Neural cell (in vitro differentiated cells): ENCODE measurements at regions not wholly inside any gene's neighbourhood (a gene's known extent, or its start where the extent isn't known, plus 50 kb on each side); places are given as distances from the start of the nearest gene placed in this dataset.

ENCODE experiments used
- CTCF ChIP-seq: fragments of 450-650 bp; IDR thresholded peaks from 2 replicates; pipeline ENCODE4 v1.5.1; 2014; ENCODE audit warnings: antibody characterized with exemption, mild to moderate bottlenecking, moderate library complexity; ENCODE audit not compliant: poor library complexity, severe bottlenecking
- EP300 ChIP-seq: fragments of 450-650 bp; conservative IDR thresholded peaks from 2 replicates; pipeline ENCODE4 v1.6.1; 2014; ENCODE audit warnings: antibody characterized with exemption, mild to moderate bottlenecking, moderate library complexity; ENCODE audit not compliant: poor library complexity, severe bottlenecking
- EZH2 ChIP-seq: fragments of 200-600, 300-800 bp; shearing (Covaris generic), sonication (generic); IDR thresholded peaks from 2 replicates; pipeline ENCODE4 v1.6.1; 2014; ENCODE audit warnings: antibody characterized with exemption, low read length, borderline replicate concordance, mild to moderate bottlenecking; ENCODE audit not compliant: insufficient read depth, poor library complexity, severe bottlenecking
- POLR2AphosphoS5 ChIP-seq: IDR thresholded peaks from 2 replicates; pipeline ENCODE4 v1.6.1; 2012
- RAD21 ChIP-seq: fragments of 450-650 bp; conservative IDR thresholded peaks from 2 replicates; pipeline ENCODE4 v1.6.1; 2014; ENCODE audit warnings: antibody characterized with exemption, mild to moderate bottlenecking, moderate library complexity
- SMC3 ChIP-seq: fragments of 450-650 bp; conservative IDR thresholded peaks from 2 replicates; pipeline ENCODE4 v1.6.1; 2014; ENCODE audit warnings: antibody characterized with exemption, mild to moderate bottlenecking, moderate library complexity; ENCODE audit not compliant: poor library complexity
- TAF1 ChIP-seq: IDR thresholded peaks from 2 replicates; pipeline ENCODE4 v1.6.1; 2012; ENCODE audit warnings: low read depth
- TF ChIP-seq, protein P1 (sequence below): IDR thresholded peaks from 2 replicates; pipeline ENCODE4 v1.6.1; 2012; ENCODE audit warnings: borderline replicate concordance

DNA sequence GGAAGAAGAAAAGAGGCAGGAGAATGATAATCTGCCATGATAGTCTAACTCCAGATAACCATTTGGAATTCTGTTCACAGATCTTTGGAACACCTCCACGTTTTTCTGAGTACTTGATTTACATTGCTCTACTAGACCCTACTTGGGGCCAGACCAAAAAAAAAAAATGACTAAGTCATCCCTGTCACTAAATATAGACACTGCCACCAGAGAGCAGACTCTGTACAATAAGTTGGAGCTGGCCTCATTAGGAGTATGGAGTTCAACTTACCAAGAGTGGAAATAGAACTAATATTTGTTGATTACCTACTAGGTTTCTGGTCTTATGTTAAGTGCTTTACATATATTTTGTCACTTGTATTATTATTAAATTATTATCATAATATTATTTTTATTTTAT lies 80.9 kb upstream of the ZNF800 start:
- TF ChIP-seq CTCF: no peak
- no peak for TF ChIP-seq TAF1
- no peak for TF ChIP-seq EP300
- no peak for TF ChIP-seq SMC3
- no peak for TF ChIP-seq POLR2AphosphoS5
- TF ChIP-seq RAD21: no peak
- TF ChIP-seq, protein P1, sequence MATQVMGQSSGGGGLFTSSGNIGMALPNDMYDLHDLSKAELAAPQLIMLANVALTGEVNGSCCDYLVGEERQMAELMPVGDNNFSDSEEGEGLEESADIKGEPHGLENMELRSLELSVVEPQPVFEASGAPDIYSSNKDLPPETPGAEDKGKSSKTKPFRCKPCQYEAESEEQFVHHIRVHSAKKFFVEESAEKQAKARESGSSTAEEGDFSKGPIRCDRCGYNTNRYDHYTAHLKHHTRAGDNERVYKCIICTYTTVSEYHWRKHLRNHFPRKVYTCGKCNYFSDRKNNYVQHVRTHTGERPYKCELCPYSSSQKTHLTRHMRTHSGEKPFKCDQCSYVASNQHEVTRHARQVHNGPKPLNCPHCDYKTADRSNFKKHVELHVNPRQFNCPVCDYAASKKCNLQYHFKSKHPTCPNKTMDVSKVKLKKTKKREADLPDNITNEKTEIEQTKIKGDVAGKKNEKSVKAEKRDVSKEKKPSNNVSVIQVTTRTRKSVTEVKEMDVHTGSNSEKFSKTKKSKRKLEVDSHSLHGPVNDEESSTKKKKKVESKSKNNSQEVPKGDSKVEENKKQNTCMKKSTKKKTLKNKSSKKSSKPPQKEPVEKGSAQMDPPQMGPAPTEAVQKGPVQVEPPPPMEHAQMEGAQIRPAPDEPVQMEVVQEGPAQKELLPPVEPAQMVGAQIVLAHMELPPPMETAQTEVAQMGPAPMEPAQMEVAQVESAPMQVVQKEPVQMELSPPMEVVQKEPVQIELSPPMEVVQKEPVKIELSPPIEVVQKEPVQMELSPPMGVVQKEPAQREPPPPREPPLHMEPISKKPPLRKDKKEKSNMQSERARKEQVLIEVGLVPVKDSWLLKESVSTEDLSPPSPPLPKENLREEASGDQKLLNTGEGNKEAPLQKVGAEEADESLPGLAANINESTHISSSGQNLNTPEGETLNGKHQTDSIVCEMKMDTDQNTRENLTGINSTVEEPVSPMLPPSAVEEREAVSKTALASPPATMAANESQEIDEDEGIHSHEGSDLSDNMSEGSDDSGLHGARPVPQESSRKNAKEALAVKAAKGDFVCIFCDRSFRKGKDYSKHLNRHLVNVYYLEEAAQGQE: no peak
- no peak for TF ChIP-seq EZH2
